ENCODE measurements at regions not wholly inside any gene's neighbourhood (a gene's known extent, or its start where the extent isn't known, plus 50 kb on each side); places are given as distances from the start of the nearest gene placed in this dataset.

DNA sequence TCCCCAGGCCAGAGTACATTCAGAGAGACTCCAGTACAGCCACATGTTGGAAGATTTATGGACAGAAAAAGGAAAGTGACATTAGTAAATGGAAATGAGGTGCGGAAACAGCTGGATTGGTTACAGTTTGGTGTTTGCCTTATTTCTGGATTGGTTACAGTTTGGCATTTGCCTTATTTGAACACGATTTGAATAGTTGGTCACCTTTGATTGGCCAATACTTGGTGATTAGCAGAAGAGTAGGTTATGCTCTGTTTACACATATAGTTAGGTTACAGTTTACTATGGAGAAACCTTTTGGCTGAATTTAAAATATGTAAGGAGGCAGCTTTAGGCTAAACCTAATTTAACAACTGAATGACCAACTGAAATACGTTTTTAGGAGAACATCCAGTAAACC lies 173.7 kb downstream of the AASDH start:
- no peak for ATAC-seq
- no peak for DNase-seq (ENCODE audit: missing footprints)
- intact Hi-C loops (cut with DNase I): no loop called here

DNA sequence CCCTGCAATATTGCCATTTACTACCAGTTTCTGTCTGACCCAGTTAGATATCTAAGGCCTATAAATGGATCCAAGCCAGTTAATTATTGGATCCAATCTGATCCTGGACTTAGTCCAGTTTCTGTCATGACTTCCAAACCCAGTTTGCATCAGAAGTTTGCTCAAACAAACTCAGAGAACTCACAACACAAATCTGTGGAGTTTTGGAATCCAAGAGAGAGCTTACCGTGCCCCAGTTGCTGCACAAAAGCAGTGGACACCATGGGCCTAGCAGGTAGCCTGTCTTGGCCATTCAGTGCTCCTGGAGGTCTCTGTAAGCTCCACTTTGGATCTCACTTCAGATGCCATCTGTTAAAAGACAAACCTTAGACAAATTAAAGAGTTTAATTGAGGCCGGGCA lies 174.5 kb downstream of the AASDH start:
- ATAC-seq (no peak), DNase-seq (ENCODE audit: missing footprints) (no peak)
- intact Hi-C loops (cut with DNase I): no loop called here

DNA sequence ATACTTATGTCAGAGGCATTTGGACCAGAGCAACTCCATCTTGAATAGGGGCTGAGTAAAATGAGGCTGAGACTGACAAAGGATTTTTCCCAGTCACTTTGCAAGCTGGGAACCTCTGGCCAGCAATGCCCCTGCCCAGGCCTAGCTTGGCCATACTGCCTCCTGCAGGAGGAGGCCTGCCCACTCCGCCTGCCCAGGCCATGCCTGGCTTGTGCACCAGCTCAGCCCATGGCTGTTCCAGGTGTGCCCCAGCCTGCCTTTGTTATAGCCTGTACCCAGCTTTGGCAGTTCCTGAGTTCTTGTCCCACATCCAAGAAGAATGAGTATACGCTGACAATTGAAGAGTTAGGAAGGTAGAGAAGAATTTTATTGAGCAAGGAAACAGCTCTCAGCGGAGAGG lies 176.1 kb downstream of the AASDH start:
- intact Hi-C loops (cut with DNase I): no loop called here
- DNase-seq (ENCODE audit: missing footprints) (no peak), ATAC-seq (no peak)

DNA sequence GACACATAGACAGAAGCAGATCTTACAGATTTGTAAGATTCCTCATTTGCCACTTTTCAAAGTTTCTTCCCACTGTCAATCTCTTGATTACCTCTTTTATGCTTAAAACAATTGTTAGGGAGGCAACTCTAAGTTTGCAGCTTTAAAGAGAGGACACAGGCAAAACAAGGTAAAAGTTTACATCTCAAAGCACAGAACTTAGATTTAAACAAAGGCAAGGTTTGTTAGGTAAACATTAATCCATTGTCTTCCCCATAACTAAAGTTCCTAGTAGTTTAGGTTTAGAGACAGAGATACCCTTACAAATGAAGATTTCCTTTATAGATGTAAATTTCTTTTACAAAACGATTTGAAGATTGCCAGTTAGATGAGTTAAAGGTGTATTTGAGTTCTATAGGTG lies 176.9 kb downstream of the AASDH start:
- ATAC-seq (no peak), DNase-seq (ENCODE audit: missing footprints) (no peak)
- intact Hi-C loops (cut with DNase I): no loop called here

DNA sequence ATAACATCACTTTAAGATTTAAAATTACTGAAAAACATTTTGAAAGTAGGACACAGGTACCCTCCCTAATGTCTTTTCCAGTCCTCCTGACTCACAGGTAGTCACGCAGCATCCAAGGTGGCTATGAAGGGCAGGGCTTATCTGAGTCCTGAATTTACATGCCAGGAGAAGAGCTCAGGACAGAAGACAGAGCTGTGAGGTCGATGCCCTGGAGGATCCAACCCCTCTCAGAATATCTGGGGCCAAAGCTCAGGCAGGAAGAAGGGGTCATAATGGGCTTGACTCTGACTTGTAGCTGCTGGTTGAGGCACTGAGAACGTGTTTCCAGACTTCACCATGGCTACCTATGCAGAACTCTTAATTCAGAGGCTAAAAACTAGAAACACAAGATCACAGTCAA lies 177.5 kb downstream of the AASDH start:
- intact Hi-C loops (cut with DNase I): no loop called here
- no peak for DNase-seq (ENCODE audit: missing footprints)
- no peak for ATAC-seq

DNA sequence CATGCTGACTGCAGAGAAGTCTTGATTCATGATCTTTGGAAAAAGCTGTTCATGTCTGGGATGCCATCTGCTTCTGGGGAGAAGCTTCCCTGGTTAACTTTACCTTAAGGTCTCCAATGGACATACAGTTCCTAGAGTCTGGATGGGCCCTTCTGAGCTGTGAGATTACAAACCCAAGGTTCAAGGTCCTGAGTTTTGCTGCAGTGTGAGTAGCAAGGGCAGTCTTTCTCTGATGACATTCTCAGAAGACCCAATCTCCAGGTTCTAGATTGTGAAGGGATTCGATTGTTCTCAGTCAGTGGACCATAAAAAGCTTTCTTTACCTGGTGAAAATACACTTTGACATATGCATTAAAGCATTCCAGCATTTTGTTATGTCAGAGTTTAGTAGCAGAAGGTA lies 179.2 kb downstream of the AASDH start:
- intact Hi-C loops (cut with DNase I): no loop called here
- DNase-seq (ENCODE audit: missing footprints): no peak
- ATAC-seq: no peak

- intact Hi-C loops (cut with DNase I): no loop called here
- ATAC-seq (no peak), DNase-seq (ENCODE audit: missing footprints) (no peak)
These were observed 181.0 kb downstream of the AASDH start for GRCh38 chr4:56206258-56206657.

GRCh38 chr4:56200275-56200674 lies 187.0 kb downstream of the AASDH start:
- ATAC-seq (no peak), DNase-seq (ENCODE audit: missing footprints) (no peak)
- intact Hi-C loops (cut with DNase I): no loop called here

- no peak for ATAC-seq
- intact Hi-C loops (cut with DNase I): no loop called here
- DNase-seq (ENCODE audit: missing footprints): no peak
These were observed 189.0 kb downstream of the AASDH start for GRCh38 chr4:56198265-56198664.

GRCh38 chr4:56197387-56197786 lies 189.9 kb downstream of the AASDH start:
- intact Hi-C loops (cut with DNase I): no loop called here
- no peak for DNase-seq (ENCODE audit: missing footprints)
- no peak for ATAC-seq

- DNase-seq (ENCODE audit: missing footprints) (no peak), ATAC-seq (no peak)
- intact Hi-C loops (cut with DNase I): no loop called here
These were observed 192.3 kb downstream of the AASDH start for GRCh38 chr4:56195025-56195424.

DNA sequence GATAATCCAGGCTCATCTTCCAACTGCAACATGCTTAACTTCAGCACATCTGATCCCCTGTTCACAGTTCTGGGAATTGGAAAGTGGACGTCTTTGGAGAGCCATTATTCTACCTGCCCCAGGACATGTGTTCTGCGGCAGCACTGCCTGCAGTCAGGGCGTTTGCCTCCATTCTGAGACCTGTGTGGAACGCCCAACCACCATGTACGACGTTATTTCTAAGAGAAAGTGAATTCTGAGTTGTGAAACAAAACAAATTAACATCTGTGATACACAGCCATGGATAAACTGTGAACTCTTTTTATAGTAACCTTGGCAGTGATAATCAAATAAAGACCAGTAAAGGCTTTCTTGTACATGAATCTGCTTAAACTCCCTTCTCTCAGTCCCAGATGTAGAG lies 195.8 kb downstream of the AASDH start:
- intact Hi-C loops (cut with DNase I): no loop called here

GRCh38 chr4:56187688-56188087 lies 199.6 kb downstream of the AASDH start:
- ATAC-seq (no peak), DNase-seq (ENCODE audit: missing footprints) (no peak)
- intact Hi-C loops (cut with DNase I): no loop called here

More for the DNA sequence above, 195.8 kb downstream of the AASDH start:
- no peak for ATAC-seq
- DNase-seq (ENCODE audit: missing footprints): no peak

GRCh38 chr4:56186808-56187523 lies 200.3 kb downstream of the AASDH start:
- intact Hi-C loops (cut with DNase I): no loop called here
- no peak for DNase-seq (ENCODE audit: missing footprints)
- ATAC-seq: no peak

- DNase-seq (ENCODE audit: missing footprints): no peak
- intact Hi-C loops (cut with DNase I): no loop called here
These were observed 201.4 kb downstream of the AASDH start for GRCh38 chr4:56185901-56186300.

GRCh38 chr4:56184214-56184613 lies 203.1 kb downstream of the AASDH start:
- DNase-seq (ENCODE audit: missing footprints) (no peak), ATAC-seq (no peak)
- intact Hi-C loops (cut with DNase I): no loop called here

More at GRCh38 chr4:56185901-56186300, 201.4 kb downstream of the AASDH start:
- no peak for ATAC-seq

DNA sequence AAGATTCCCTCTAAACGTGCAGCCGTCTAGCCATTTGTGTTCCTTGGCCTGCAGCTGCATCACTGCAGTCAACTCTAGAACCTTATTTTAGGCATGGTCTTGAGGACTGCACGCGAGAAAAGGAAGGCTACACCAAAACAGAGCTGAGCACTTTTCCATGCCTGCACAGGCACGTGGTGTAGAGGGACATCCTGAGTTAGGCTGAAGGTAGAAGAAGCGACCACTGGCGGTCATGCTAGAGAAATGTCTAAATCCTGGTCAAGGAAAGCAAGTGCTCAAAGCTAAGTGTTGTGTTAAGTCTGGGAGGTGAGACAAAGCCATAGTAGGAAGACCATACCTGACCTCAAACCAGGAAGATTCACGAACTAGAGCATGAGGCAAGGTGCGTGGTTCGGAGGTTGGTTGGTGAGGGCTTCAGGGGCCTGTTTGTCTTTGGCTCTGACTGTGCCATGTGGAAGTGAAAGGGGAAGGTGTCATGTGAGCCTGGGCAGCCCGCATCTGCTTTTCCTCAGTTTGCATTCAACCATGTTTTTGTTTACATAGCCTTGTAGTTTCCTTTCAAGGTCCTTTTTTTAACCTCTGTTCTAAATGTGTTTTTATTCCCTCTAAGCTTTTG lies 203.8 kb downstream of the AASDH start:
- ATAC-seq: no peak
- no peak for DNase-seq (ENCODE audit: missing footprints)

GRCh38 chr4:56182356-56182755 lies 204.9 kb downstream of the AASDH start:
- DNase-seq (ENCODE audit: missing footprints) (no peak), ATAC-seq (no peak)
- intact Hi-C loops (cut with DNase I): no loop called here

More for the DNA sequence above, 203.8 kb downstream of the AASDH start:
- intact Hi-C loops (cut with DNase I): no loop called here

GRCh38 chr4:56181140-56181953 lies 205.9 kb downstream of the AASDH start:
- no peak for DNase-seq (ENCODE audit: missing footprints)
- intact Hi-C loops (cut with DNase I): no loop called here
- ATAC-seq: no peak

DNA sequence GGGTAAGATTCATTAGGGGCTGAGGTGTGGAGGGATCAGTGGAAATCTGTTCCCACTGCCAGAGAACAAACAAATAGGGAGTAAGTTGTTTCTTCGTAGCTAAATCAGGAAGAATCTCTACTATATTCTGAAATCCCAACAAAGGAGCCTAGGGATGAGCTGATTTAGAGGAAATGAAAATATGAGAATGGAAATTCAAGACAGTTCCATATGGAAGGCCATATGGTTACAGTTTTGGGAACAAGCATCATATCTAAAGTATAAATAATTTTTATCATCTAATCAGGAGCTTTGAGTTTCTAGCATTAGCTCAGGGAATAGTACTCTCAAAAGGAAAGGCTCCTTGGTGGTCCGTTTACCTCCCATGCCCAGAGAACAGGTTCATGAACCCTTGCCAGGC lies 218.2 kb downstream of the AASDH start:
- DNase-seq (ENCODE audit: missing footprints): no peak
- ATAC-seq: no peak
- intact Hi-C loops (cut with DNase I): no loop called here
